NB4 (cell line): ENCODE measurements at regions not wholly inside any gene's neighbourhood (a gene's known extent, or its start where the extent isn't known, plus 50 kb on each side); places are given as distances from the start of the nearest gene placed in this dataset.

Experiments
- POLR2A ChIP-seq: IDR thresholded peaks from 2 replicates; pipeline ENCODE4 v1.6.1; 2011; ENCODE audit warnings: mild to moderate bottlenecking; ENCODE audit not compliant: insufficient read length; ENCODE audit errors: extremely low read depth
- TF ChIP-seq, protein P1 (sequence below): IDR thresholded peaks from one replicate; pipeline ENCODE4 v1.5.1; 2012; ENCODE audit warnings: low read depth, low read length
- TF ChIP-seq, protein P2 (sequence below): IDR thresholded peaks from 2 replicates; pipeline ENCODE4 v1.6.1; 2011; ENCODE audit warnings: low read depth, low read length

- TF ChIP-seq, protein P1, sequence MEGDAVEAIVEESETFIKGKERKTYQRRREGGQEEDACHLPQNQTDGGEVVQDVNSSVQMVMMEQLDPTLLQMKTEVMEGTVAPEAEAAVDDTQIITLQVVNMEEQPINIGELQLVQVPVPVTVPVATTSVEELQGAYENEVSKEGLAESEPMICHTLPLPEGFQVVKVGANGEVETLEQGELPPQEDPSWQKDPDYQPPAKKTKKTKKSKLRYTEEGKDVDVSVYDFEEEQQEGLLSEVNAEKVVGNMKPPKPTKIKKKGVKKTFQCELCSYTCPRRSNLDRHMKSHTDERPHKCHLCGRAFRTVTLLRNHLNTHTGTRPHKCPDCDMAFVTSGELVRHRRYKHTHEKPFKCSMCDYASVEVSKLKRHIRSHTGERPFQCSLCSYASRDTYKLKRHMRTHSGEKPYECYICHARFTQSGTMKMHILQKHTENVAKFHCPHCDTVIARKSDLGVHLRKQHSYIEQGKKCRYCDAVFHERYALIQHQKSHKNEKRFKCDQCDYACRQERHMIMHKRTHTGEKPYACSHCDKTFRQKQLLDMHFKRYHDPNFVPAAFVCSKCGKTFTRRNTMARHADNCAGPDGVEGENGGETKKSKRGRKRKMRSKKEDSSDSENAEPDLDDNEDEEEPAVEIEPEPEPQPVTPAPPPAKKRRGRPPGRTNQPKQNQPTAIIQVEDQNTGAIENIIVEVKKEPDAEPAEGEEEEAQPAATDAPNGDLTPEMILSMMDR = no peak
- TF ChIP-seq POLR2A = no peak
- TF ChIP-seq, protein P2, sequence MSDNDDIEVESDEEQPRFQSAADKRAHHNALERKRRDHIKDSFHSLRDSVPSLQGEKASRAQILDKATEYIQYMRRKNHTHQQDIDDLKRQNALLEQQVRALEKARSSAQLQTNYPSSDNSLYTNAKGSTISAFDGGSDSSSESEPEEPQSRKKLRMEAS = no peak
Measured at GRCh38 chr5:158303883-158304282, 444.9 kb upstream of the CLINT1 start.
